K562 (cell line): ENCODE measurements at regions not wholly inside any gene's neighbourhood (a gene's known extent, or its start where the extent isn't known, plus 50 kb on each side); places are given as distances from the start of the nearest gene placed in this dataset.
A peak's percentile ranks its signal among the peaks of the same experiment; 100 is the strongest.

Experiments used
- ARID3A ChIP-seq: IDR thresholded peaks from 2 replicates; pipeline ENCODE4 v1.6.1; 2012; ENCODE audit warnings: low read depth, low read length, improper control_type of control experiment, borderline replicate concordance
- BCL6 ChIP-seq: fragments of 250-450 bp; sonication (Bioruptor Pico); IDR thresholded peaks from 2 replicates; pipeline ENCODE4 v1.4.0; 2020
- BRCA1 ChIP-seq, 2 experiments: fragments of 450-650 bp in 1 of 2; sonication (generic) in 1 of 2; formaldehyde crosslinking in 1 of 2; IDR thresholded peaks; 2 replicates each; pipeline versions ENCODE4 v1.5.0 to v1.6.1; 2017 to 2020; ENCODE audit warnings: mild to moderate bottlenecking in 1 of 2, missing genetic modification reagents in 1 of 2
- CREB5 ChIP-seq: fragments of 250-450 bp; sonication (Bioruptor Pico); IDR thresholded peaks from 2 replicates; pipeline ENCODE4 v1.5.0; 2020; ENCODE audit warnings: mild to moderate bottlenecking
- DDX20 ChIP-seq: fragments of 450-650 bp; IDR thresholded peaks from 2 replicates; pipeline ENCODE4 v1.6.1; 2016; ENCODE audit warnings: missing genetic modification characterization, low read depth, mild to moderate bottlenecking, missing compliant biosample characterization, moderate library complexity
- ELK1 ChIP-seq: sonication (generic); formaldehyde crosslinking; IDR thresholded peaks from 2 replicates; pipeline ENCODE4 v1.8.1; 2022; ENCODE audit warnings: missing genetic modification reagents
- HNRNPK ChIP-seq: fragments of 200-400 bp; formaldehyde crosslinking; IDR thresholded peaks from one replicate; pipeline ENCODE4 v1.6.1; 2018; ENCODE audit warnings: mild to moderate bottlenecking, low read depth, low read length; ENCODE audit not compliant: poor library complexity, severe bottlenecking
- KAT7 ChIP-seq: sonication (generic); formaldehyde crosslinking; IDR thresholded peaks from 2 replicates; pipeline ENCODE4 v1.8.0; 2022; ENCODE audit warnings: missing genetic modification reagents, mild to moderate bottlenecking, borderline replicate concordance
- LCOR ChIP-seq: sonication (generic); formaldehyde crosslinking; IDR thresholded peaks from 2 replicates; pipeline ENCODE4 v1.8.0; 2022; ENCODE audit warnings: mild to moderate bottlenecking, missing genetic modification reagents
- PHB ChIP-seq: fragments of 250-450 bp; sonication (Bioruptor Pico); IDR thresholded peaks from 2 replicates; pipeline ENCODE4 v1.5.0; 2021
- PHTF2 ChIP-seq: fragments of 250-450 bp; sonication (Bioruptor Pico); IDR thresholded peaks from 2 replicates; pipeline ENCODE4 v1.5.0; 2021; ENCODE audit warnings: mild to moderate bottlenecking
- SNRNP70 ChIP-seq: fragments of 200-400 bp; formaldehyde crosslinking; optimal IDR thresholded peaks from 2 replicates; pipeline ENCODE3; 2017; ENCODE audit warnings: low read depth, low read length
- SRF ChIP-seq, 2 experiments: fragments of 250-450, 450-650 bp in 1 of 2; sonication (Bioruptor Pico) in 1 of 2; sonication (generic) in 1 of 2; formaldehyde crosslinking; IDR thresholded peaks; 2 replicates each; pipeline versions ENCODE4 v1.5.0 to v1.5.1; 2020 to 2022; ENCODE audit warnings: mild to moderate bottlenecking in 1 of 2, missing genetic modification reagents in 1 of 2
- STAT5A ChIP-seq: IDR thresholded peaks from 2 replicates; pipeline ENCODE4 v1.6.1; 2012; ENCODE audit warnings: low read length, inconsistent platforms, borderline replicate concordance
- STAT5B ChIP-seq: fragments of 250-450 bp; sonication (Bioruptor Pico); IDR thresholded peaks from 2 replicates; pipeline ENCODE4 v1.8.0; 2021; ENCODE audit warnings: mild to moderate bottlenecking, inconsistent platforms
- VEZF1 ChIP-seq: fragments of 200-800 bp; sonication (Bioruptor generic); IDR thresholded peaks from 2 replicates; pipeline ENCODE4 v1.6.1; 2017; ENCODE audit warnings: missing genetic modification characterization, missing compliant biosample characterization
- ZNF12 ChIP-seq: sonication (generic); formaldehyde crosslinking; IDR thresholded peaks from 2 replicates; pipeline ENCODE4 v1.4.0; 2020; ENCODE audit warnings: mild to moderate bottlenecking, missing genetic modification reagents
- ZNF707 ChIP-seq: fragments of 250-450 bp; sonication (Bioruptor Pico); conservative IDR thresholded peaks from 2 replicates; pipeline ENCODE4 v1.8.0; 2022; ENCODE audit warnings: inconsistent platforms, mild to moderate bottlenecking, moderate library complexity
- ZNF75A ChIP-seq: fragments of 450-650 bp; formaldehyde crosslinking; IDR thresholded peaks from 2 replicates; pipeline ENCODE4 v1.4.0; 2020; ENCODE audit warnings: mild to moderate bottlenecking
- ZNF780A ChIP-seq: fragments of 250-450 bp; sonication (Bioruptor Pico); IDR thresholded peaks from 2 replicates; pipeline ENCODE4 v1.5.0; 2021; ENCODE audit warnings: mild to moderate bottlenecking
- ZNF785 ChIP-seq: fragments of 250-450 bp; sonication (Bioruptor Pico); IDR thresholded peaks from 2 replicates; pipeline ENCODE4 v1.4.0; 2020; ENCODE audit warnings: mild to moderate bottlenecking

DNA sequence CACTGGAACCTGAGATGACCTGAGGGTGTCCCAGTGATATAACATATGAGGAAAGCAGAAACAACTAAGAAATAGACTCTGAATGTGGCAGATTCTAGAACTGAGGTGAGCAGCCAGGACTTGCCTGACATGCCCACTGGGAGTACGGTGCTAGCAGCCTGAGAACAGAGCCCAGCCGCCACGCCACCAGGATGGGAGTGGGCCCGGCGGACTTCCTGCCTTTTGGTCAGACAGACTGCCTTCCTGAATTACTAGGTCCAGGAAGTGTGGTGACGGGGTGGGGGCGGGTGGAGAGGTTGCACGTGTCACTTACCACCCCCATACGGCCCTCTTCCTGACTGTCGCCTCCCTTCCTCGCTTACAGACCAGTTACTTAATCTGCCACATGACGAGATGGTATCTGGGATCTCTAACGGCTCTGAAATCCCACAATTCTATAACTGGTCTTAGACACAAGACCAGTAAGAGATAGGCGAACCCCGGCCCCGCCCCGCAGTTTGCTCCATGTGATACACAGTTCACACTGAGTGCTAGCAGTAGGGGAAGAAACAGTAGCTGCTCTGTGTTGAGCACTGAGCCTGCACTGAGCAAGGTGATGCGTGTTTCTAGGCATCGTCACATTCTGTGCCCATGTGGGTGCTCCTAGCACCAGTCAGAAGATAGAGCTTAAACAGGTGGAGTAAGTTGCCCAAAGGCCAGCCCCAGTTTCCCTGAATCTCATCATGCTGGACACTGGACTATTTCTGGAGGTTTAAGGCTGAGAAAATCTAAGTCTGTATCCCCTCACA, 95.7 kb downstream of the CPN2 start (continued):
- TF ChIP-seq ZNF12 (CRISPR knock-in tag) (no peak), STAT5A (no peak), HNRNPK (no peak), BRCA1 (IDR thresholded peaks at IDR 0.05) (no peak), BRCA1 (CRISPR knock-in tag; IDR thresholded peaks at IDR 0.05) (no peak), VEZF1 (CRISPR knock-in tag) (peak; percentile 93), ZNF707 (CRISPR knock-in tag) (no peak), BCL6 (CRISPR knock-in tag) (peak; percentile 34; the same call in 1 of the 2 replicates), STAT5B (CRISPR knock-in tag) (no peak), KAT7 (peak; percentile 22; the same call in 1 of the 2 replicates), ARID3A (peak; percentile 50; the same call in 1 of the 2 replicates), ELK1 (CRISPR knock-in tag) (no peak), PHB (CRISPR knock-in tag) (peak; percentile 74; the same call in 1 of the 2 replicates), DDX20 (tag) (no peak), SRF (CRISPR knock-in tag; IDR thresholded peaks at IDR 0.05) (peak in 1 of 2 experiments; percentile 91; a peak in 3 of 4 replicates), CREB5 (CRISPR knock-in tag) (peak; percentile 36; the same call in 1 of the 2 replicates), ZNF780A (CRISPR knock-in tag) (no peak), PHTF2 (CRISPR knock-in tag) (peak; percentile 54; the same call in 1 of the 2 replicates), SNRNP70 (no peak), ZNF75A (CRISPR knock-in tag) (no peak), ZNF785 (CRISPR knock-in tag) (no peak), LCOR (CRISPR knock-in tag) (peak; percentile 75; the same call in 1 of the 2 replicates)
